ENCODE measurements at regions not wholly inside any gene's neighbourhood (a gene's known extent, or its start where the extent isn't known, plus 50 kb on each side); places are given as distances from the start of the nearest gene placed in this dataset. TPM values are rescaled to one million over a fixed set of nuclear protein-coding genes. Genes with fewer than 3 reads are reported as not detected.

Small RNAs in the stretch of these regions (small RNA-seq; reads per million reads assigned to genes)
- gene AC009229.3 (ENCODE audit: insufficient read depth): not detected
- gene RNU6-951P (ENCODE audit: insufficient read depth): not detected

Measured in neuronal stem cell (in vitro differentiated cells).